ENCODE measurements at regions not wholly inside any gene's neighbourhood (a gene's known extent, or its start where the extent isn't known, plus 50 kb on each side); places are given as distances from the start of the nearest gene placed in this dataset.

DNA sequence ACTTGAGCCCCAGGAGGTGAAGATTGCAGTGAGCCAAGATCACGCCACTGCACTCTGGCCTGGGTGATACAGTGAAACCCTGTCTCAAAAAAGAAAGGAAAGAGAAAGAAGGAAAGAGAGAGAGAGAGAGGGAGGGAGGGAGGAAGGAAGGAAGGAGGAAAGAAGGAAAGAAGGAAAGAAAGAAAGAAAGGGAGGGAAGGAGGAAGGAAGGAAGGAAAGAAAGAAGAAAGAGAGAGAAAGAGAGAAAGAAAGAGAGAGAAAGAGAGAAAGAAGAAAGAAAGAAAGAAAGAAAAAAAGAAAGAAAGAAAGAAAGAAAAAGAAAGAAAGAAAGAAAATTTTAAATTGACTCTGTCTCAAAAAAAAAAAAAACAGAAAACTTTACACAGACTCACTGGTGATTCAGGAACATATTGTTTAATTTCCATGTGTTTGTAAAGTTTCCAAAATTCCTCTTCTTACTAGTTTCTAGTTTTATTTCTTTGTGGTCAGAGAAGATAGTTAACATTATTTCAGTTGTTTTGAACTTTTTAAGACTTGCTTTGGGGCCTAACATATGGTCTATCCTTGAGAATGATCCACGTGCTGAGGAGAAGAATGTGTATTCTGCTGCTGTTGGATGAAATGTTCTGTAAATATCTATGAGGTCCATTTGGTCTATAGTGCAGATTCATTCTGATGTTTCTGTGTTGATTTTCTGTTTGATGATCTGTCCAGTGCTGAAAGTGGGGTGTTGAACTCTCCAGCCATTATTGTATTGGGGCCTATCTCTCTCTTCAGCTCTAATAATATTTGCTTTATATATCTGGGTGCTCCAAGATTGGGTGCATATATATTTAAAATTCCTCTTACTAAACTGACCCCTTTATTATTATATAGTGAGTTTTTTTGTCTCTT lies 204.4 kb upstream of the SERP2 start:
- H3K9me3 Mint-ChIP-seq: no peaks in the 10 kb centered on the region
- TF ChIP-seq, protein P1, sequence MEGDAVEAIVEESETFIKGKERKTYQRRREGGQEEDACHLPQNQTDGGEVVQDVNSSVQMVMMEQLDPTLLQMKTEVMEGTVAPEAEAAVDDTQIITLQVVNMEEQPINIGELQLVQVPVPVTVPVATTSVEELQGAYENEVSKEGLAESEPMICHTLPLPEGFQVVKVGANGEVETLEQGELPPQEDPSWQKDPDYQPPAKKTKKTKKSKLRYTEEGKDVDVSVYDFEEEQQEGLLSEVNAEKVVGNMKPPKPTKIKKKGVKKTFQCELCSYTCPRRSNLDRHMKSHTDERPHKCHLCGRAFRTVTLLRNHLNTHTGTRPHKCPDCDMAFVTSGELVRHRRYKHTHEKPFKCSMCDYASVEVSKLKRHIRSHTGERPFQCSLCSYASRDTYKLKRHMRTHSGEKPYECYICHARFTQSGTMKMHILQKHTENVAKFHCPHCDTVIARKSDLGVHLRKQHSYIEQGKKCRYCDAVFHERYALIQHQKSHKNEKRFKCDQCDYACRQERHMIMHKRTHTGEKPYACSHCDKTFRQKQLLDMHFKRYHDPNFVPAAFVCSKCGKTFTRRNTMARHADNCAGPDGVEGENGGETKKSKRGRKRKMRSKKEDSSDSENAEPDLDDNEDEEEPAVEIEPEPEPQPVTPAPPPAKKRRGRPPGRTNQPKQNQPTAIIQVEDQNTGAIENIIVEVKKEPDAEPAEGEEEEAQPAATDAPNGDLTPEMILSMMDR (conservative IDR thresholded peaks at IDR 0.05): no peak
- H3K27ac Mint-ChIP-seq (ENCODE audit: unreplicated experiment): no peak overlapping the region
- H3K36me3 Mint-ChIP-seq (ENCODE audit: low read depth): no peaks in the 10 kb centered on the region
- DNase-seq (ENCODE audit: low read depth, low spot score): no peak
- peaks cover 5% of the 10 kb centered on the region for H3K27me3 Mint-ChIP-seq (ENCODE audit: low read depth)
- no peaks in the 10 kb centered on the region for H3K4me1 Mint-ChIP-seq
- H3K4me3 Mint-ChIP-seq: no peak overlapping the region

DNA sequence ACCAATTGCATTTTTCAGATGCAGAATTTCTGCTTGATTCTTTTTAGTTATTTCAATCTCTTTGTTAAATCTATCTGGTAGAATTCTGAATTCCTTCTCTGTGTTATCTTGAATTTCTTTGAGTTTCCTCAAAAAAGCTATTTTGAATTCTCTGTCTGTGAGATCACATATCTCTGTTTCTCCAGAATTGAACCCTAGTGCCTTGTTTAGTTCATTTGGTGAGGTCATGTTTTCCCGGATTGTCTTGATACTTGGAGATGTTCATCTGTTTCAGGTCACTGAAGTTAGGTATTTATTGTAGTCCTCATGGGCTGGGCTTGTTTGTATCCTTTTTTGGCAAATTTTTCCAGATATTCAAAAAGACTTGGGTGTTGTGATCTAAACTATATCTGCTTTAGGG lies 202.9 kb upstream of the SERP2 start:
- H3K27me3 Mint-ChIP-seq (ENCODE audit: low read depth): peaks cover 5% of the 10 kb centered on the region
- TF ChIP-seq, protein P1 (conservative IDR thresholded peaks at IDR 0.05): no peak
- no peak for DNase-seq (ENCODE audit: low read depth, low spot score)
- H3K4me1 Mint-ChIP-seq: no peaks in the 10 kb centered on the region
- no peak overlapping the region for H3K4me3 Mint-ChIP-seq
- H3K9me3 Mint-ChIP-seq: no peaks in the 10 kb centered on the region
- H3K27ac Mint-ChIP-seq (ENCODE audit: unreplicated experiment): no peak overlapping the region
- H3K36me3 Mint-ChIP-seq (ENCODE audit: low read depth): no peaks in the 10 kb centered on the region

DNA sequence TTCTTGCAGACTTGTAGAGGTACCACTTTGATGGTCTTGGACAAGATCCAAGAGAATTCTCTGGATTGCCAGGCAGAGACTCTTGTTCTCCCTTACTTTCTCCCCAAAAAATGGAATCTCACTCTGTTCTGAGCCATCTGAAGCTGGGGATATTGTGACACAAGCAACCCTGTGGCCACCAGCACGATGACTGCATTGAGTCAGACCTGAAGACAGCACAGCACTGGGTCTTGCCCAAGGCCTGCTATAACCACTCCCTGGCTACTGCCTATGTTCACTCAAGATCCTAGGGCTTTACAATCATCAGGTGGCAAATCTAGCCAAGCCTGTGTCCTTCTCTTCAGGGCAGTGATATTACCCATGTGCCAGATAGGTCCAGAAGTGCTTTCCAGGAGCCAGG lies 202.5 kb upstream of the SERP2 start:
- H3K27me3 Mint-ChIP-seq (ENCODE audit: low read depth): peaks cover 5% of the 10 kb centered on the region
- TF ChIP-seq, protein P1 (conservative IDR thresholded peaks at IDR 0.05): no peak
- no peak overlapping the region for H3K27ac Mint-ChIP-seq (ENCODE audit: unreplicated experiment)
- H3K4me1 Mint-ChIP-seq: no peaks in the 10 kb centered on the region
- no peaks in the 10 kb centered on the region for H3K36me3 Mint-ChIP-seq (ENCODE audit: low read depth)
- no peak overlapping the region for H3K4me3 Mint-ChIP-seq
- DNase-seq (ENCODE audit: low read depth, low spot score): no peak
- H3K9me3 Mint-ChIP-seq: no peaks in the 10 kb centered on the region

DNA sequence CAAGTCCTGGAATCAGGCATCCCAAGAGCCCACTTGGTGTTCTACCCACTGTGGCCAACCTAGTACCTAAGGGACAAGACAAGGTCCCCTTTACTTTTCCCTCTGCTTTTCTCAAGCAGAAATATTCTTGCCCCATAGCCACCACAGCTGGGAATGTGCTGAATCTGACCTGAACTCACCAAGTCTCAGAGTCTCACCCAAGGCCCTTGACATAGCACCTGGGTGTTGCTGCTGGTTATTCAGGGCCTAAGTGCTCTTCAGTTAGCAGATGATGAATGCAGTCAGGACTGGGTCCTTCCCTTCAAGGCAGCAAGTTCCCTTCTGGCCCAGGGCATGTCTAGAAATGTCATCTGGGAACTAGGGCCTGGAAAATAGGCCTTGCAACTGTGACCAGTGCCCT lies 201.8 kb upstream of the SERP2 start:
- Mint-ChIP-seq H3K36me3 (ENCODE audit: low read depth) (no peaks in the 10 kb centered on the region), H3K9me3 (no peaks in the 10 kb centered on the region), H3K27me3 (ENCODE audit: low read depth) (peaks cover 5% of the 10 kb centered on the region), H3K4me3 (no peak overlapping the region), H3K27ac (ENCODE audit: unreplicated experiment) (peak overlapping the region; percentile 21), H3K4me1 (no peaks in the 10 kb centered on the region)
- TF ChIP-seq, protein P1 (conservative IDR thresholded peaks at IDR 0.05): no peak
- no peak for DNase-seq (ENCODE audit: low read depth, low spot score)

DNA sequence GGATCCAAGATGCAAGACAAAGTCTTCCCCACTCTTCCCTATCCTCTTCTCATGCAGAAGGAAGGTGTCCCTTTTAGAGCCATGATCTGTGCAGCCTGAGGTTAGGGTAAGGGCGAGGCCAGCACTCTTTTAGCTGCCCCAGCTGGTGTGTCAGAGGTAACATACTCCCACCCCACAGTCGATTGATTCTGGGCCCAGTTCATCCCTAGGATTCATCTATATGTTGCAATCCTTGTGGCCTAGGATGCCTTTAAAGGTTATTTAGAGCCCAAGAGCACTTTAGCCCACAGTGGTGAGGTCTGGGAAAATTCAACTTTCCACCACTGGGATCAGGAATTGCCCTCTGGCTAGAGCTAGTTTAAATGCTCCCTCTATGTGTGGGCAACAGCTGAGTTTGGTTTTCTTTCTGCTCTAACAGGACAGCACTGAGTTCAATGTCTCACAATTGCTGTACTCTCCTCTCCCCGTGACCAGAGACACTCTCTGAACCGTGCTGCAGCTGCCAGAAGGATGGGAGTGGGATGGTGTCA lies 201.3 kb upstream of the SERP2 start:
- DNase-seq (ENCODE audit: low read depth, low spot score): no peak
- TF ChIP-seq, protein P1 (conservative IDR thresholded peaks at IDR 0.05): no peak
- H3K4me3 Mint-ChIP-seq: no peak overlapping the region
- no peaks in the 10 kb centered on the region for H3K4me1 Mint-ChIP-seq
- H3K9me3 Mint-ChIP-seq: no peaks in the 10 kb centered on the region
- peaks cover 5% of the 10 kb centered on the region for H3K27me3 Mint-ChIP-seq (ENCODE audit: low read depth)
- no peaks in the 10 kb centered on the region for H3K36me3 Mint-ChIP-seq (ENCODE audit: low read depth)
- no peak overlapping the region for H3K27ac Mint-ChIP-seq (ENCODE audit: unreplicated experiment)
